ENCODE measurements at regions not wholly inside any gene's neighbourhood (a gene's known extent, or its start where the extent isn't known, plus 50 kb on each side); places are given as distances from the start of the nearest gene placed in this dataset.

DNA sequence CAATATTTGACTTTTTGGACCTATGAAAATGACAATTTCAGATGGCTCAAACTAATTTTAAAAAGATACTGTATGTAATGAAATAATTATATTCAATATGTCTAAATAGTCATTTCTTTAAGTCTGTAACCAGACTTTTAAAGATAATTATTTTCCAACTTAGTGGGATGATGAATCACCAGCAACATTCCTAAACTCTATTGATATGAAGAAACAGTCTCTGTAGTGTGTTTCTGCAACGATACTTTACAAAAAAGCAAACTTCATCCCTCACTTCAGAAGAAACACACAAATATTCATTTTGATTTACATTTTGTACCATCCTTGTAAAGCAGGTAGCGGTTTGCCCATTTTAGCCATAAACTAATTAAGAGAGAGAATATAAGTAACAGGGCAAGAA lies 417.4 kb downstream of the EFNB2 start:
- TF ChIP-seq, protein P1, sequence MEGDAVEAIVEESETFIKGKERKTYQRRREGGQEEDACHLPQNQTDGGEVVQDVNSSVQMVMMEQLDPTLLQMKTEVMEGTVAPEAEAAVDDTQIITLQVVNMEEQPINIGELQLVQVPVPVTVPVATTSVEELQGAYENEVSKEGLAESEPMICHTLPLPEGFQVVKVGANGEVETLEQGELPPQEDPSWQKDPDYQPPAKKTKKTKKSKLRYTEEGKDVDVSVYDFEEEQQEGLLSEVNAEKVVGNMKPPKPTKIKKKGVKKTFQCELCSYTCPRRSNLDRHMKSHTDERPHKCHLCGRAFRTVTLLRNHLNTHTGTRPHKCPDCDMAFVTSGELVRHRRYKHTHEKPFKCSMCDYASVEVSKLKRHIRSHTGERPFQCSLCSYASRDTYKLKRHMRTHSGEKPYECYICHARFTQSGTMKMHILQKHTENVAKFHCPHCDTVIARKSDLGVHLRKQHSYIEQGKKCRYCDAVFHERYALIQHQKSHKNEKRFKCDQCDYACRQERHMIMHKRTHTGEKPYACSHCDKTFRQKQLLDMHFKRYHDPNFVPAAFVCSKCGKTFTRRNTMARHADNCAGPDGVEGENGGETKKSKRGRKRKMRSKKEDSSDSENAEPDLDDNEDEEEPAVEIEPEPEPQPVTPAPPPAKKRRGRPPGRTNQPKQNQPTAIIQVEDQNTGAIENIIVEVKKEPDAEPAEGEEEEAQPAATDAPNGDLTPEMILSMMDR (IDR thresholded peaks at IDR 0.05), result no peak
- no peak for TF ChIP-seq POLR2A (IDR thresholded peaks at IDR 0.05)
- TF ChIP-seq POLR2AphosphoS5 (IDR thresholded peaks at IDR 0.05), result no peak
- TF ChIP-seq EP300 (IDR thresholded peaks at IDR 0.05), result no peak

Data from gastroesophageal sphincter (tissue), 3 donors.